H9 (cell line): ENCODE measurements at regions not wholly inside any gene's neighbourhood (a gene's known extent, or its start where the extent isn't known, plus 50 kb on each side); places are given as distances from the start of the nearest gene placed in this dataset.

Experiments used
- DNase-seq: peaks from one replicate; pipeline ENCODE4 v3.0.0-alpha.2; 2017
- H2AFZ ChIP-seq: one replicate; pipeline ENCODE4 v1.6.1; 2013; ENCODE audit warnings: mild to moderate bottlenecking, low read length, control low read depth, moderate library complexity
- H2AK5ac ChIP-seq: 2 replicates; pipeline ENCODE4 v1.6.1; 2013; ENCODE audit warnings: low read length, control low read depth, mixed read lengths; ENCODE audit not compliant: insufficient read length
- H2BK120ac ChIP-seq: one replicate; pipeline ENCODE4 v1.6.1; 2013; ENCODE audit warnings: low read depth, mild to moderate bottlenecking, low read length, control low read depth, inconsistent platforms; ENCODE audit not compliant: poor library complexity, severe bottlenecking
- H2BK12ac ChIP-seq: 2 replicates; pipeline ENCODE4 v1.6.1; 2013; ENCODE audit warnings: low read length, control low read depth, mixed read lengths, low read depth; ENCODE audit not compliant: insufficient read length
- H2BK15ac ChIP-seq: 2 replicates; pipeline ENCODE4 v1.6.1; 2013; ENCODE audit warnings: low read depth, low read length, control low read depth
- H2BK20ac ChIP-seq: one replicate; pipeline ENCODE4 v1.6.1; 2013; ENCODE audit warnings: low read depth, mild to moderate bottlenecking, low read length, control low read depth, inconsistent platforms; ENCODE audit not compliant: poor library complexity, severe bottlenecking
- H2BK5ac ChIP-seq: 2 replicates; pipeline ENCODE4 v1.6.1; 2013; ENCODE audit warnings: low read length, control low read depth, mixed read lengths; ENCODE audit not compliant: insufficient read length
- H3K14ac ChIP-seq: 2 replicates; pipeline ENCODE4 v1.6.1; 2013; ENCODE audit warnings: low read length, control low read depth; ENCODE audit not compliant: insufficient read depth
- H3K18ac ChIP-seq: 2 replicates; pipeline ENCODE4 v1.6.1; 2013; ENCODE audit warnings: low read depth, mild to moderate bottlenecking, mixed read lengths, low read length, control low read depth; ENCODE audit not compliant: insufficient read length
- H3K23ac ChIP-seq: 2 replicates; pipeline ENCODE4 v1.6.1; 2013; ENCODE audit warnings: low read length, control low read depth, mixed read lengths, low read depth; ENCODE audit not compliant: insufficient read length
- H3K23me2 ChIP-seq: 2 replicates; pipeline ENCODE4 v1.6.1; 2013; ENCODE audit warnings: low read depth, mild to moderate bottlenecking, mixed read lengths, low read length, control low read depth; ENCODE audit not compliant: insufficient read length, poor library complexity, severe bottlenecking
- H3K27ac ChIP-seq: 2 replicates; pipeline ENCODE4 v1.5.1; 2013; ENCODE audit warnings: low read length, control low read depth, mixed read lengths, low read depth; ENCODE audit not compliant: insufficient read length
- H3K27me3 ChIP-seq: 2 replicates; pipeline ENCODE4 v1.6.1; 2013; ENCODE audit warnings: low read length, control low read depth, inconsistent platforms; ENCODE audit not compliant: insufficient read depth
- H3K4ac ChIP-seq: 2 replicates; pipeline ENCODE4 v1.6.1; 2013; ENCODE audit warnings: low read depth, mild to moderate bottlenecking, control low read depth, inconsistent platforms, low read length, moderate library complexity
- H3K4me1 ChIP-seq: 2 replicates; pipeline ENCODE4 v1.6.1; 2013; ENCODE audit warnings: low read length, control low read depth, inconsistent platforms; ENCODE audit not compliant: insufficient read depth
- H3K4me2 ChIP-seq: 2 replicates; pipeline ENCODE4 v1.6.1; 2013; ENCODE audit warnings: low read length, control low read depth, mixed read lengths; ENCODE audit not compliant: insufficient read length, insufficient read depth
- H3K56ac ChIP-seq: 2 replicates; pipeline ENCODE4 v1.6.1; 2013; ENCODE audit warnings: low read depth, mild to moderate bottlenecking, mixed read lengths, low read length, control low read depth; ENCODE audit not compliant: insufficient read length
- H3K79me1 ChIP-seq: 2 replicates; pipeline ENCODE4 v1.6.1; 2013; ENCODE audit warnings: low read depth, mild to moderate bottlenecking, moderate library complexity, low read length, control low read depth, inconsistent platforms; ENCODE audit not compliant: insufficient read depth, poor library complexity, severe bottlenecking
- H3K79me2 ChIP-seq: 2 replicates; pipeline ENCODE4 v1.6.1; 2013; ENCODE audit warnings: low read length, control low read depth, inconsistent platforms; ENCODE audit not compliant: insufficient read depth
- H3K9ac ChIP-seq: 2 replicates; pipeline ENCODE4 v1.6.1; 2013; ENCODE audit warnings: low read length, control low read depth, mixed read lengths; ENCODE audit not compliant: insufficient read length; ENCODE audit errors: extremely low read depth
- H3K9me3 ChIP-seq: one replicate; pipeline ENCODE4 v1.6.1; 2013; ENCODE audit warnings: low read depth, low read length, inconsistent platforms; ENCODE audit not compliant: control insufficient read depth
- H3T11ph ChIP-seq: one replicate; pipeline ENCODE4 v1.6.1; 2013; ENCODE audit warnings: mild to moderate bottlenecking, low read length, control low read depth, inconsistent platforms
- H4K20me1 ChIP-seq: one replicate; pipeline ENCODE4 v1.6.1; 2013; ENCODE audit not compliant: control insufficient read depth, insufficient read length, insufficient read depth
- H4K5ac ChIP-seq: 2 replicates; pipeline ENCODE4 v1.6.1; 2013; ENCODE audit warnings: low read depth, mild to moderate bottlenecking, mixed read lengths, low read length, control low read depth; ENCODE audit not compliant: insufficient read length
- H4K8ac ChIP-seq: replicated peaks from 2 replicates; pipeline ENCODE4 v1.6.1; 2013; ENCODE audit warnings: low read length, control low read depth, mixed read lengths, low read depth; ENCODE audit not compliant: insufficient read length
- H4K91ac ChIP-seq: 2 replicates; pipeline ENCODE4 v1.6.1; 2013; ENCODE audit warnings: low read depth, mild to moderate bottlenecking, moderate library complexity, mixed read lengths, low read length, control low read depth; ENCODE audit not compliant: insufficient read length
- H3K27ac Mint-ChIP-seq, 3 experiments: 2 replicates in 2 of 3; 3 replicates in 1 of 3; pipeline ENCODE4 v1.8.0; 2020 to 2021; ENCODE audit warnings: mixed read lengths in 3 of 3, mild to moderate bottlenecking in 1 of 3, moderate library complexity in 1 of 3
- H3K27me3 Mint-ChIP-seq: 2 replicates; pipeline ENCODE4 v1.8.0; 2021; ENCODE audit warnings: low read depth, mild to moderate bottlenecking, moderate library complexity, mixed read lengths
- H3K36me3 Mint-ChIP-seq, 3 experiments: 2 replicates in 2 of 3; 3 replicates in 1 of 3; pipeline ENCODE4 v1.8.0; 2020 to 2021; ENCODE audit warnings: low read depth in 3 of 3, mixed read lengths in 3 of 3; ENCODE audit not compliant: insufficient read depth in 1 of 3
- H3K4me1 Mint-ChIP-seq, 2 experiments: 2 replicates each; pipeline ENCODE4 v1.8.0; 2020; ENCODE audit warnings: mixed read lengths in 2 of 2
- H3K4me3 Mint-ChIP-seq, 2 experiments: 2 replicates in 1 of 2; 3 replicates in 1 of 2; pipeline ENCODE4 v1.8.0; 2020 to 2021; ENCODE audit warnings: mild to moderate bottlenecking in 2 of 2, mixed read lengths in 2 of 2, moderate library complexity in 1 of 2
- H3K9me3 Mint-ChIP-seq, 2 experiments: 2 replicates in 1 of 2; 3 replicates in 1 of 2; pipeline ENCODE4 v1.8.0; 2020; ENCODE audit warnings: mild to moderate bottlenecking in 2 of 2, mixed read lengths in 2 of 2, moderate library complexity in 1 of 2
- WGBS: extraction: QIAGEN DNeasy Blood & Tissue Kit; methylation state at CpG from one replicate; pipeline ENCODE4 v1.1.7; 2013; ENCODE audit warnings: missing lambda C conversion rate, low lambda C conversion rate, mixed read lengths; ENCODE audit not compliant: insufficient read length; ENCODE audit errors: extremely low coverage; 5-methylcytosine and 5-hydroxymethylcytosine counted together
- TF ChIP-seq, protein P1 (sequence below): fragments of 200-600 bp; sonication (generic); conservative IDR thresholded peaks from 3 replicates; pipeline ENCODE4 v1.8.0; 2021; ENCODE audit warnings: antibody characterized with exemption, mild to moderate bottlenecking

DNA sequence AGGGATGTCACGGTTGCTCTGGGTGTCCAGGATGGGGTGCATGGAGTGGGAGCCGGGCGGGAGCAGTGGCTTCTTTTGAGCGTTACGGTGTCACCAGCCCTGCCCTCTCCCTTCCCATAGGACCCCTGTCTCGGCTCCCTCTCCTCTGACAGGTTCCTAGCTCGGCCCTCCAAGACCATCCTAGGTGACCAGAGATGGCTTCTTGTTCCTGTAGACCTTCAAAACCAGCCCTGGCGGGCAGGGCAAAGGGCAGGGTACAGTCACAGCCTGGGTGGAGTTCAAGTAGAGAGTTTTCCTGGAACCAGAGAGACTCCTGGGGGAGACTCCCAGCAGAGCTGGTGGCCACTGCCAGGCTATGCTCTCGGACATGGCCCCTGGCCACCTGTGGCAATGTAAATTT lies 345.6 kb upstream of the AJAP1 start:
- Histone ChIP-seq H3K18ac (no peak overlapping the region), H2BK5ac (no peak overlapping the region), H4K91ac (no peak overlapping the region), H3K4me2 (no peak overlapping the region), H4K20me1 (no peaks in the 10 kb centered on the region), H4K8ac (no peak overlapping the region), H3K23me2 (no peaks in the 10 kb centered on the region), H3K23ac (no peak overlapping the region), H3K9me3 (peaks cover 12% of the 10 kb centered on the region), H2AK5ac (no peak overlapping the region), H3K14ac (no peak overlapping the region), H3K27me3 (no peaks in the 10 kb centered on the region), H3K79me2 (no peaks in the 10 kb centered on the region), H2AFZ (no peak overlapping the region), H3K4me1 (no peaks in the 10 kb centered on the region), H3K4ac (no peak overlapping the region), H4K5ac (no peak overlapping the region), H2BK120ac (no peak overlapping the region), H2BK15ac (no peak overlapping the region), H3K56ac (no peak overlapping the region), H3K79me1 (no peaks in the 10 kb centered on the region), H2BK12ac (no peak overlapping the region), H3K9ac (no peak overlapping the region), H3T11ph (no peak overlapping the region), H2BK20ac (no peak overlapping the region), H3K27ac (no peak overlapping the region)
- no CpG with 5 or more reads among the region's 9 CpGs for WGBS
- peaks cover 8 to 25% (median 12%) of the 10 kb centered on the region in 3 experiments for H3K36me3 Mint-ChIP-seq
- peaks cover 2% of the 10 kb centered on the region for H3K27me3 Mint-ChIP-seq
- no peak overlapping the region for H3K27ac Mint-ChIP-seq
- TF ChIP-seq, protein P1, sequence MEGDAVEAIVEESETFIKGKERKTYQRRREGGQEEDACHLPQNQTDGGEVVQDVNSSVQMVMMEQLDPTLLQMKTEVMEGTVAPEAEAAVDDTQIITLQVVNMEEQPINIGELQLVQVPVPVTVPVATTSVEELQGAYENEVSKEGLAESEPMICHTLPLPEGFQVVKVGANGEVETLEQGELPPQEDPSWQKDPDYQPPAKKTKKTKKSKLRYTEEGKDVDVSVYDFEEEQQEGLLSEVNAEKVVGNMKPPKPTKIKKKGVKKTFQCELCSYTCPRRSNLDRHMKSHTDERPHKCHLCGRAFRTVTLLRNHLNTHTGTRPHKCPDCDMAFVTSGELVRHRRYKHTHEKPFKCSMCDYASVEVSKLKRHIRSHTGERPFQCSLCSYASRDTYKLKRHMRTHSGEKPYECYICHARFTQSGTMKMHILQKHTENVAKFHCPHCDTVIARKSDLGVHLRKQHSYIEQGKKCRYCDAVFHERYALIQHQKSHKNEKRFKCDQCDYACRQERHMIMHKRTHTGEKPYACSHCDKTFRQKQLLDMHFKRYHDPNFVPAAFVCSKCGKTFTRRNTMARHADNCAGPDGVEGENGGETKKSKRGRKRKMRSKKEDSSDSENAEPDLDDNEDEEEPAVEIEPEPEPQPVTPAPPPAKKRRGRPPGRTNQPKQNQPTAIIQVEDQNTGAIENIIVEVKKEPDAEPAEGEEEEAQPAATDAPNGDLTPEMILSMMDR = no peak
- H3K4me1 Mint-ChIP-seq = no peaks in the 10 kb centered on the region
- DNase-seq = no peak
- peaks cover 26 to 29% of the 10 kb centered on the region in 2 experiments for H3K9me3 Mint-ChIP-seq
- H3K4me3 Mint-ChIP-seq = no peak overlapping the region
